Liver (tissue), 8 donors: ENCODE measurements at regions not wholly inside any gene's neighbourhood (a gene's known extent, or its start where the extent isn't known, plus 50 kb on each side); places are given as distances from the start of the nearest gene placed in this dataset.

Experiments used
- DNase-seq: peaks from one replicate; pipeline ENCODE4 v3.0.0-alpha.2; 2017; ENCODE audit warnings: low spot score
- H3K27ac ChIP-seq, 2 donors: one replicate each; pipeline ENCODE4 v1.7.0; 2013; ENCODE audit warnings: inconsistent platforms in 2 of 2, low read length in 2 of 2, control low read depth in 1 of 2, low read depth in 1 of 2, mild to moderate bottlenecking in 1 of 2
- H3K27me3 ChIP-seq, 4 donors: one replicate each; pipeline versions ENCODE4 v1.6.1 to v1.7.0; 2013; ENCODE audit warnings: low read length in 3 of 4, inconsistent platforms in 1 of 4, mild to moderate bottlenecking in 1 of 4, moderate library complexity in 1 of 4; ENCODE audit not compliant: control insufficient read depth in 4 of 4, insufficient read depth in 4 of 4
- H3K36me3 ChIP-seq, 4 donors: one replicate each; pipeline versions ENCODE4 v1.6.1 to v1.7.0; 2013; ENCODE audit warnings: low read length in 3 of 4, mild to moderate bottlenecking in 3 of 4, low read depth in 1 of 4, moderate library complexity in 1 of 4; ENCODE audit not compliant: control insufficient read depth in 4 of 4, insufficient read depth in 3 of 4
- H3K4me1 ChIP-seq, 4 donors: one replicate each; pipeline versions ENCODE4 v1.6.1 to v1.7.0; 2013; ENCODE audit warnings: low read length in 3 of 4, mild to moderate bottlenecking in 3 of 4, moderate library complexity in 1 of 4; ENCODE audit not compliant: control insufficient read depth in 4 of 4, insufficient read depth in 4 of 4
- H3K4me3 ChIP-seq, 3 donors: one replicate each; pipeline versions ENCODE4 v1.6.1 to v1.7.0; 2013; ENCODE audit warnings: low read length in 3 of 3, control low read depth in 1 of 3, low read depth in 1 of 3, mild to moderate bottlenecking in 1 of 3
- H3K9ac ChIP-seq, 2 donors: one replicate each; pipeline ENCODE4 v1.7.0; 2013; ENCODE audit warnings: low read length in 2 of 2, mild to moderate bottlenecking in 2 of 2, moderate library complexity in 2 of 2, control low read depth in 1 of 2, low read depth in 1 of 2
- H3K9me3 ChIP-seq, 4 donors: one replicate each; pipeline versions ENCODE4 v1.6.1 to v1.7.0; 2013; ENCODE audit warnings: low read length in 3 of 4; ENCODE audit not compliant: control insufficient read depth in 4 of 4
- ATF3 ChIP-seq: IDR thresholded peaks from 2 replicates; pipeline ENCODE4 v1.6.1; 2016; ENCODE audit warnings: antibody characterized with exemption
- CTCF ChIP-seq: fragments of 150-350 bp; IDR thresholded peaks from 2 replicates; pipeline ENCODE4 v1.5.1; 2017; ENCODE audit warnings: improper control_type of control experiment, low read depth, low read length; ENCODE audit not compliant: missing input control
- EGR1 ChIP-seq, 2 donors: IDR thresholded peaks; 2 replicates each; pipeline ENCODE4 v1.6.1; 2016 to 2018; ENCODE audit warnings: antibody characterized with exemption in 2 of 2, low read depth in 2 of 2
- FOXA1 ChIP-seq: IDR thresholded peaks from 2 replicates; pipeline ENCODE4 v1.6.1; 2016; ENCODE audit warnings: antibody characterized with exemption
- GABPA ChIP-seq, 2 donors: IDR thresholded peaks in 1 of 2; conservative IDR thresholded peaks in 1 of 2; 2 replicates each; pipeline ENCODE4 v1.6.1; 2016; ENCODE audit warnings: antibody characterized with exemption in 2 of 2, mild to moderate bottlenecking in 1 of 2, moderate library complexity in 1 of 2
- HNF4A ChIP-seq, 2 donors: conservative IDR thresholded peaks; 2 replicates each; pipeline ENCODE4 v1.6.1; 2016; ENCODE audit warnings: antibody characterized with exemption in 2 of 2, mild to moderate bottlenecking in 2 of 2
- HNF4G ChIP-seq: IDR thresholded peaks from 2 replicates; pipeline ENCODE4 v1.6.1; 2016; ENCODE audit warnings: antibody characterized with exemption
- JUND ChIP-seq, 2 donors: IDR thresholded peaks; 2 replicates each; pipeline ENCODE4 v1.6.1; 2016; ENCODE audit warnings: antibody characterized with exemption in 2 of 2
- MAX ChIP-seq: IDR thresholded peaks from 2 replicates; pipeline ENCODE4 v1.6.1; 2016; ENCODE audit warnings: antibody characterized with exemption
- NR2F2 ChIP-seq: IDR thresholded peaks from 2 replicates; pipeline ENCODE4 v1.6.1; 2016; ENCODE audit warnings: antibody characterized with exemption
- RAD21 ChIP-seq, 2 donors: IDR thresholded peaks; 2 replicates each; pipeline ENCODE4 v1.6.1; 2016; ENCODE audit warnings: antibody characterized with exemption in 2 of 2, mild to moderate bottlenecking in 2 of 2
- REST ChIP-seq: IDR thresholded peaks from 2 replicates; pipeline ENCODE4 v1.6.1; 2016; ENCODE audit warnings: antibody characterized with exemption, mild to moderate bottlenecking
- RXRA ChIP-seq, 2 donors: IDR thresholded peaks; 2 replicates each; pipeline ENCODE4 v1.6.1; 2017 to 2018; ENCODE audit warnings: antibody characterized with exemption in 2 of 2, mild to moderate bottlenecking in 1 of 2
- SP1 ChIP-seq: IDR thresholded peaks from 2 replicates; pipeline ENCODE4 v1.6.1; 2018; ENCODE audit warnings: antibody characterized with exemption, mild to moderate bottlenecking
- TAF1 ChIP-seq: conservative IDR thresholded peaks from 2 replicates; pipeline ENCODE4 v1.6.1; 2016; ENCODE audit warnings: antibody characterized with exemption, mild to moderate bottlenecking
- YY1 ChIP-seq: IDR thresholded peaks from 2 replicates; pipeline ENCODE4 v1.6.1; 2016; ENCODE audit warnings: antibody characterized with exemption, mild to moderate bottlenecking
- ZBTB33 ChIP-seq: IDR thresholded peaks from 2 replicates; pipeline ENCODE4 v1.6.1; 2016; ENCODE audit warnings: antibody characterized with exemption
- WGBS: extraction: QIAGEN DNeasy Blood & Tissue Kit; methylation state at CpG from one replicate; pipeline ENCODE4 v1.1.7; 2013; 5-methylcytosine and 5-hydroxymethylcytosine counted together
- donor health status: healthy.
- donor health status: healthy.
- donor health status: healthy.
- donor health status: healthy.
- donor health status: healthy.

- TF ChIP-seq REST (no peak), RXRA (IDR thresholded peaks at IDR 0.05) (no peak)
Measured at GRCh38 chr13:106635616-106636015, 67.7 kb upstream of the ARGLU1 start (continued).

- Histone ChIP-seq H3K9me3 (no peaks in the 10 kb centered on the region), H3K4me3 (no peak overlapping the region), H3K9ac (no peak overlapping the region), H3K4me1 (peaks cover 0 to 11% (median 7%) of the 10 kb centered on the region in 4 donors), H3K27ac (no peak overlapping the region), H3K27me3 (no peaks in the 10 kb centered on the region), H3K36me3 (no peaks in the 10 kb centered on the region)
- 86% methylated on average over 5 of the region's 5 CpGs for WGBS
- TF ChIP-seq HNF4A (conservative IDR thresholded peaks at IDR 0.05), result no peak
- no peak for TF ChIP-seq HNF4G
- TF ChIP-seq RXRA (IDR thresholded peaks at IDR 0.05), result no peak
- no peak for TF ChIP-seq MAX
- TF ChIP-seq TAF1, result no peak
- TF ChIP-seq CTCF, result no peak
- no peak for TF ChIP-seq FOXA1
- no peak for TF ChIP-seq EGR1 (IDR thresholded peaks at IDR 0.05; ENCODE audit: low read depth in 2 of 2)
- TF ChIP-seq SP1, result no peak
- no peak for TF ChIP-seq ZBTB33
- TF ChIP-seq GABPA (IDR thresholded peaks at IDR 0.05 in 1 of 2, conservative IDR thresholded peaks at IDR 0.05 in 1 of 2), result no peak
- TF ChIP-seq YY1, result no peak
- TF ChIP-seq ATF3, result no peak
- TF ChIP-seq RAD21 (IDR thresholded peaks at IDR 0.05), result no peak
- TF ChIP-seq NR2F2, result no peak
- no peak for TF ChIP-seq REST
- no peak for TF ChIP-seq JUND (IDR thresholded peaks at IDR 0.05)
- DNase-seq, result no peak
Measured at GRCh38 chr13:106633321-106633720, 65.4 kb upstream of the ARGLU1 start.
